HEK293 (cell line): ENCODE measurements at regions not wholly inside any gene's neighbourhood (a gene's known extent, or its start where the extent isn't known, plus 50 kb on each side); places are given as distances from the start of the nearest gene placed in this dataset.

ENCODE experiments used
- CTCF ChIA-PET: fragments of 350-600 bp; formaldehyde crosslinking; extraction: SDS; loops from one replicate; lab custom pipeline; 2021; ENCODE audit warnings: antibody characterized with exemption; lab: Yijun Ruan, JAX
- POLR2A ChIA-PET: fragments of 300-600 bp; formaldehyde crosslinking; extraction: SDS; loops from one replicate; lab custom pipeline; 2020; ENCODE audit warnings: antibody characterized with exemption, inconsistent platforms; lab: Yijun Ruan, JAX
- H3K27ac ChIP-seq: fragments of 200-500 bp; sonication (Bioruptor generic); 2 replicates; pipeline ENCODE4 v1.5.1; 2014; ENCODE audit warnings: low read depth, low read length, control low read depth, inconsistent platforms; ENCODE audit errors: extremely low read depth
- H3K36me3 ChIP-seq, 2 experiments: fragments of 200-500 bp in 1 of 2; sonication (Bioruptor generic) in 1 of 2; 1 replicate in 1 of 2; 2 replicates in 1 of 2; pipeline ENCODE4 v1.5.1; 2014 to 2017; ENCODE audit warnings: inconsistent platforms in 2 of 2, low read length in 2 of 2; ENCODE audit not compliant: control insufficient read depth in 2 of 2, insufficient read depth in 1 of 2
- H3K4me1 ChIP-seq: fragments of 200-500 bp; sonication (Bioruptor generic); 2 replicates; pipeline ENCODE4 v1.5.1; 2014; ENCODE audit warnings: mild to moderate bottlenecking, low read length, inconsistent platforms; ENCODE audit not compliant: control insufficient read depth, insufficient read depth
- H3K4me3 ChIP-seq: 2 replicates; pipeline ENCODE4 v1.5.1; 2011; ENCODE audit warnings: low read depth, mild to moderate bottlenecking, control low read depth, low read length, moderate library complexity
- H3K9me3 ChIP-seq: fragments of 200-500 bp; sonication (Bioruptor generic); 2 replicates; pipeline ENCODE4 v1.5.1; 2014; ENCODE audit warnings: low read depth, low read length, inconsistent platforms; ENCODE audit not compliant: control insufficient read depth, insufficient read depth
- KLF7 ChIP-seq: fragments of 450-650 bp; formaldehyde crosslinking; IDR thresholded peaks from 2 replicates; pipeline ENCODE4 v1.5.1; 2016; ENCODE audit warnings: missing biosample characterization, missing genetic modification characterization, borderline replicate concordance
- KLF9 ChIP-seq: fragments of 450-650 bp; formaldehyde crosslinking; IDR thresholded peaks from 2 replicates; pipeline ENCODE4 v1.5.1; 2016; ENCODE audit warnings: missing biosample characterization, missing genetic modification characterization, low read depth
- MZF1 ChIP-seq: fragments of 450-650 bp; formaldehyde crosslinking; IDR thresholded peaks from 2 replicates; pipeline ENCODE4 v1.5.1; 2017; ENCODE audit warnings: missing biosample characterization, missing genetic modification characterization, borderline replicate concordance
- OSR2 ChIP-seq: fragments of 450-650 bp; formaldehyde crosslinking; IDR thresholded peaks from 2 replicates; pipeline ENCODE4 v1.5.1; 2016; ENCODE audit warnings: missing biosample characterization, missing genetic modification characterization
- WT1 ChIP-seq: fragments of 450-650 bp; formaldehyde crosslinking; IDR thresholded peaks from 2 replicates; pipeline ENCODE4 v1.5.1; 2016; ENCODE audit warnings: missing biosample characterization, missing genetic modification characterization
- YY1 ChIP-seq: fragments of 450-650 bp; formaldehyde crosslinking; IDR thresholded peaks from 2 replicates; pipeline ENCODE4 v1.5.1; 2018; ENCODE audit warnings: missing biosample characterization, missing genetic modification characterization
- ZBTB21 ChIP-seq: fragments of 450-650 bp; formaldehyde crosslinking; IDR thresholded peaks from 2 replicates; pipeline ENCODE4 v1.5.1; 2017; ENCODE audit warnings: missing biosample characterization, missing genetic modification characterization
- ZFP37 ChIP-seq: fragments of 450-650 bp; formaldehyde crosslinking; IDR thresholded peaks from 2 replicates; pipeline ENCODE4 v1.5.1; 2016; ENCODE audit warnings: missing biosample characterization, missing genetic modification characterization
- ZFP41 ChIP-seq: fragments of 450-650 bp; formaldehyde crosslinking; IDR thresholded peaks from 2 replicates; pipeline ENCODE4 v1.5.1; 2016; ENCODE audit warnings: missing biosample characterization, missing genetic modification characterization, borderline replicate concordance
- ZNF112 ChIP-seq: fragments of 450-650 bp; formaldehyde crosslinking; IDR thresholded peaks from 2 replicates; pipeline ENCODE4 v1.5.0; 2017; ENCODE audit warnings: missing biosample characterization, missing genetic modification characterization
- ZNF155 ChIP-seq: fragments of 450-650 bp; formaldehyde crosslinking; IDR thresholded peaks from 2 replicates; pipeline ENCODE4 v1.5.1; 2016; ENCODE audit warnings: missing biosample characterization, missing genetic modification characterization
- ZNF311 ChIP-seq: fragments of 450-650 bp; formaldehyde crosslinking; IDR thresholded peaks from 2 replicates; pipeline ENCODE4 v1.5.1; 2017; ENCODE audit warnings: missing biosample characterization, missing genetic modification characterization, borderline replicate concordance
- ZNF335 ChIP-seq: fragments of 450-650 bp; formaldehyde crosslinking; conservative IDR thresholded peaks from 2 replicates; pipeline ENCODE4 v1.5.1; 2016; ENCODE audit warnings: missing biosample characterization, missing genetic modification characterization
- ZNF510 ChIP-seq: fragments of 450-650 bp; formaldehyde crosslinking; IDR thresholded peaks from 2 replicates; pipeline ENCODE4 v1.5.1; 2018; ENCODE audit warnings: mild to moderate bottlenecking, missing genetic modification characterization, missing biosample characterization; ENCODE audit not compliant: insufficient replicate concordance
- ZNF639 ChIP-seq: fragments of 450-650 bp; formaldehyde crosslinking; IDR thresholded peaks from 2 replicates; pipeline ENCODE4 v1.5.1; 2016; ENCODE audit warnings: missing biosample characterization, missing genetic modification characterization
- ZNF670 ChIP-seq: fragments of 450-650 bp; formaldehyde crosslinking; IDR thresholded peaks from 2 replicates; pipeline ENCODE4 v1.5.1; 2016; ENCODE audit warnings: missing biosample characterization, missing genetic modification characterization, low read depth
- ZNF677 ChIP-seq: fragments of 450-650 bp; IDR thresholded peaks from 2 replicates; pipeline ENCODE4 v1.5.0; 2018; ENCODE audit warnings: missing biosample characterization, mild to moderate bottlenecking, missing genetic modification characterization, moderate library complexity
- ZNF776 ChIP-seq: fragments of 450-650 bp; formaldehyde crosslinking; IDR thresholded peaks from 2 replicates; pipeline ENCODE4 v1.5.0; 2017; ENCODE audit warnings: missing biosample characterization, missing genetic modification characterization, borderline replicate concordance
- TF ChIP-seq, protein P1 (sequence below): fragments of 450-650 bp; formaldehyde crosslinking; IDR thresholded peaks from 2 replicates; pipeline ENCODE4 v1.5.1; 2016; ENCODE audit warnings: missing biosample characterization, missing genetic modification characterization
- TF ChIP-seq, protein P2 (sequence below): fragments of 450-650 bp; formaldehyde crosslinking; IDR thresholded peaks from 2 replicates; pipeline ENCODE4 v1.5.1; 2016; ENCODE audit warnings: missing biosample characterization, missing genetic modification characterization

- no peaks in the 10 kb centered on the region for H3K4me1 ChIP-seq
- no peak overlapping the region for H3K4me3 ChIP-seq
- H3K36me3 ChIP-seq: no peaks in the 10 kb centered on the region; a peak in 1 of 3 replicates
- H3K9me3 ChIP-seq: no peaks in the 10 kb centered on the region
- peak; percentile 69 for TF ChIP-seq ZNF335 (tag by site-specific recombination)
- TF ChIP-seq, protein P1, sequence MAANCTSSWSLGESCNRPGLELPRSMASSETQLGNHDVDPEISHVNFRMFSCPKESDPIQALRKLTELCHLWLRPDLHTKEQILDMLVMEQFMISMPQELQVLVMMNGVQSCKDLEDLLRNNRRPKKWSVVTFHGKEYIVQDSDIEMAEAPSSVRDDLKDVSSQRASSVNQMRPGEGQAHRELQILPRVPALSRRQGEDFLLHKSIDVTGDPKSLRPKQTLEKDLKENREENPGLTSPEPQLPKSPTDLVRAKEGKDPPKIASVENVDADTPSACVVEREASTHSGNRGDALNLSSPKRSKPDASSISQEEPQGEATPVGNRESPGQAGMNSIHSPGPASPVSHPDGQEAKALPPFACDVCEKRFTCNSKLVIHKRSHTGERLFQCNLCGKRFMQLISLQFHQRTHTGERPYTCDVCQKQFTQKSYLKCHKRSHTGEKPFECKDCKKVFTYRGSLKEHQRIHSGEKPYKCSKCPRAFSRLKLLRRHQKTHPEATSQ: no peak
- no peak overlapping the region for H3K27ac ChIP-seq
- ChIA-PET CTCF (interaction anchor here (0.6 kb wide), 1 partner anchor 50 kb away, joined by 3 read pairs; no protein-coding TSS in a partner anchor), POLR2A (no interaction called here)
These were observed 277.4 kb upstream of the SOX5 start for GRCh38 chr12:24226745-24227350.

GRCh38 chr12:24224401-24224800 lies 274.9 kb upstream of the SOX5 start:
- no peak overlapping the region for H3K27ac ChIP-seq
- TF ChIP-seq ZNF776 (tag by site-specific recombination) (no peak), ZFP41 (tag by site-specific recombination) (no peak), ZNF510 (no peak)
- TF ChIP-seq, protein P2, sequence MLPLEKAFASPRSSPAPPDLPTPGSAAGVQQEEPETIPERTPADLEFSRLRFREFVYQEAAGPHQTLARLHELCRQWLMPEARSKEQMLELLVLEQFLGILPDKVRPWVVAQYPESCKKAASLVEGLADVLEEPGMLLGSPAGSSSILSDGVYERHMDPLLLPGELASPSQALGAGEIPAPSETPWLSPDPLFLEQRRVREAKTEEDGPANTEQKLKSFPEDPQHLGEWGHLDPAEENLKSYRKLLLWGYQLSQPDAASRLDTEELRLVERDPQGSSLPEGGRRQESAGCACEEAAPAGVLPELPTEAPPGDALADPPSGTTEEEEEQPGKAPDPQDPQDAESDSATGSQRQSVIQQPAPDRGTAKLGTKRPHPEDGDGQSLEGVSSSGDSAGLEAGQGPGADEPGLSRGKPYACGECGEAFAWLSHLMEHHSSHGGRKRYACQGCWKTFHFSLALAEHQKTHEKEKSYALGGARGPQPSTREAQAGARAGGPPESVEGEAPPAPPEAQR (tag by site-specific recombination): no peak
- CTCF ChIA-PET: no interaction called here

GRCh38 chr12:24223926-24224325 lies 274.5 kb upstream of the SOX5 start:
- no peaks in the 10 kb centered on the region for H3K4me1 ChIP-seq
- ChIA-PET POLR2A (no interaction called here), CTCF (no interaction called here)
- TF ChIP-seq ZNF677: no peak
- no peak for TF ChIP-seq ZNF112 (tag by site-specific recombination)
- TF ChIP-seq ZFP37 (tag by site-specific recombination): no peak
- no peak for TF ChIP-seq ZNF155 (tag by site-specific recombination)
- TF ChIP-seq OSR2 (tag by site-specific recombination): no peak
- TF ChIP-seq ZNF311 (tag by site-specific recombination): no peak
- no peak for TF ChIP-seq KLF9 (tag by site-specific recombination)
- TF ChIP-seq YY1 (tag by site-specific recombination): no peak
- TF ChIP-seq ZNF670 (tag by site-specific recombination): no peak
- TF ChIP-seq ZNF639 (tag by site-specific recombination): no peak
- no peak for TF ChIP-seq MZF1 (tag by site-specific recombination)
- no peak for TF ChIP-seq ZBTB21
- no peak for TF ChIP-seq WT1
- no peak for TF ChIP-seq KLF7 (tag by site-specific recombination)
- TF ChIP-seq, all 188 proteins: peak for 0
- Histone ChIP-seq H3K36me3 (no peaks in the 10 kb centered on the region; a peak in 1 of 3 replicates), H3K4me3 (no peak overlapping the region), H3K27ac (no peak overlapping the region), H3K9me3 (no peaks in the 10 kb centered on the region)

More at GRCh38 chr12:24224401-24224800, 274.9 kb upstream of the SOX5 start:
- Histone ChIP-seq H3K4me3 (no peak overlapping the region), H3K36me3 (no peaks in the 10 kb centered on the region; a peak in 1 of 3 replicates), H3K9me3 (no peaks in the 10 kb centered on the region), H3K4me1 (no peaks in the 10 kb centered on the region)
- POLR2A ChIA-PET: no interaction called here
